ENCODE measurements at regions not wholly inside any gene's neighbourhood (a gene's known extent, or its start where the extent isn't known, plus 50 kb on each side); places are given as distances from the start of the nearest gene placed in this dataset.
"Not testable (repeated sequence)": the region's sequence is repeated elsewhere in the genome, so short reads cannot be mapped to it uniquely, and the experiment has no call there.

DNA sequence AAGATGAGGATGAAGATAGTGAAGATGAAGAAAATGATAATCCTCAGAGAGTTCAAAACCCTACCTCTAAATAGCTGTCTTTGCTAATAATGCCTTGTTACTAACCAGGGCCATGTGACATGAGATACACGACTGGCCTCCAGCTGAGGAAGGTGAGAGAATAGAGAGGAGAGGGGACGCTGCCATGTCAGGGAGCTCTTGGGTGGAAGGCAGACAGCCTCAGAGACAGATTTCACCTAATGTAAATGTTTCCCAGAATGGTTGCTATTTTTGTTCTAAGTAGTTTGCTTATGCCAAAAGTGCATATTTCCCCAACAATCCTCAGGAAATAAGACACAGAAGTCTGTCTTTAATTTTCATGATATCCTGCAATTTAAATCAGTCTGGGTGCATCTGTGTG lies 138.4 kb downstream of the ELOVL4 start:
- DNase-seq (ENCODE audit: low spot score) = no peak

DNA sequence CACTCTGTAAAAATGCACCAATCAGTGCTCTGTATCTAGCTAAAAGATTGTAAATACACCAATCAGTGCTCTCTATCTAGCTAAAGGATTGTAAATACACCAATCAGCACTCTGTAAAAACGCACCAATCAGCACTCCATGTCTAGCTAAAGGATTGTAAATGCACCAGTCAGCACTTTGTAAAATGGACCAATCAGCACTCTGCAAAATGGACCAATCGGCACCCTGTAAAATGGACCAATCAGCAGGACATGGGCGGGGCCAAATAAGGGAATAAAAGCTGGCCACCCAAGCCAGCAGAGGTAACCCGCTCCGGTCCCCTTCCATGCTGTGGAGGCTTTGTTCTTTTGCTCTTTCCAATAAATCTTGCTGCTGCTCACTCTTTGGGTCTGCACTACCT lies 140.7 kb downstream of the ELOVL4 start:
- not testable (repeated sequence) for DNase-seq (ENCODE audit: low spot score)

DNA sequence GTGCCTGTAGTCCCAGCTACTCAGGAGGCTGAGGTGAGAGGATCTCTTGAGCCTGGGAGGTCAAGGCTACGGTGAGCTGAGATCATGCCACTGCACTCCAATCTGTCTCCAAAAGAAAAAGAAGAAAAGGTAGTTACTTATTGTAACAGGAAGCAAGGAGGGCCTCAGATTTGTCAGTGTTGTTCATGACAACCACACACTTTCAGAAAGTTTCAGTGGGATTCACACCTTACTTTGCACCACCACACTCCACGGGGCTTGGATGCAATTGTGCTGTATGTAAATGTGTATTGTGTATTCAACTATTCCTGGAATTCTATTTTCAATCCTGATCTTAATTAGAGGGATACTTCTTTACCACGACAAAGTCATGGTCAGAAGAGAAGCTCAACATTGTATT lies 142.6 kb downstream of the ELOVL4 start:
- no peak for DNase-seq (ENCODE audit: low spot score)

DNA sequence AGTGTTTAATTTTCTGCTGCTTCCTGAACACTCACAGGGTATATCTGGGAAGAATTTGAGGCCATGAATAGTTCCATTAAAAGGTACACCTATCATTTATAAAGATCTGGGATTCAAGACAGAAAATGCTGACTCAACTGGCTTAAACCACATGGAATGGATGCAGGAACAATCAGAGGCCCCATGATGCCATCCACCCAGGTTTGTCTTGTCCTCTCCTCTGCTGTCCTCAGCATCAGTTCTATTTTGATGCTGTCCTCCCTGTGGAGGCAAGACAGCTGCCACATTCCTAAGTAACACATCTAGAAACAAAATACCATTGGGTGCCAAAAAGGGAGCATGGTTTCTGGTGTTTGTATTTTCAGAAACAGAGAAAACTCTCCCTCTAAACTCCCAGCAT lies 143.4 kb downstream of the ELOVL4 start:
- DNase-seq (ENCODE audit: low spot score) = no peak

DNA sequence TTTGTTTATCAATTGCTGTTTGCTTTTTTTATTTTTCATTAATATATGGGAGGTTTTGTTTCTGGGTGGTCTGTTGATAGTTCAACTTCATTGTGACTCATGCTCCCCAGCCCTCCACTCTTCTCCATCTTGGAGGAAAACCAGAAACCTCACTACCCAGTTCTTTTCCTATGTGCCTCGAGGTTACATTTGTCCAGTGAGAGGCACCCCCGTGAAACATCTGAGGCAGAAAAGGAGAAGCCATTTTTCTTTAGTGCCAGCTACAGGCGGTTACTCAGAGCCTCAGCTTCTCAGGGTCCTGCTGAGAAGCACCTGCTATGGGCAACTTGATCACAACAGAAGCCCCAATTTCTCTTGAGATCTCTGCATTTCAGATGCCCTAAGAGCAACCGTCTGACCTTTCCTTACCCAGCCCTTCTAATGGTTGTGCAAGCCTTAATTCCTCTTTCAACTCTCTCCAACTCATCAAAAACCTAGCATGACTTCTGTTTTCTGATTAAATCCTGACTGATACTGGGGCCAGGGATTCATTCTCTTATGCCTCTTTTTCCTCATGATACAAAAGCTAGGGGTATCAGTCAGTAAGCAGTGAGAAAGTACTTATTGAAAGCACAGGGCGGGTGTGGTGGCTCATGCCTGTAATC lies 144.6 kb downstream of the ELOVL4 start:
- no peak for DNase-seq (ENCODE audit: low spot score)

DNA sequence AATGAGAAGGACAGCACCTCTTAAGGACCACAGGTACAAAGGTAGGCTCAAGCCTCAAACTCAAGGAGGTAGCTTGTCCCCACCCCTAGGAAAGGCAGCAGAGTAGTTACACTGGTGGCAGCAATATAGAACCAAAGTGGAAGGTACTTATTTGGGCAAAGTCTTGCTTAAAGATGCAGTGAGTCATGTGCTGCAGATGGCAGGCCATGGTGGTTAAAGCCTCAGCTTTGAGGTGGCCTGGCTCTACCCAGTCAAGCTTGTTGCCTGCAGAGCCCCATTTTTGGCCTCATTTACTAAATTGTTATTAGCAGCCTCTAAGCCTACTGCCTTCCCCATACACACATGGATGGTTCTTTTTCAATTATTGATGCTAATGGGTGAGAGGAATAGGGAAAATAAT lies 146.0 kb downstream of the ELOVL4 start:
- DNase-seq (ENCODE audit: low spot score) = no peak

DNA sequence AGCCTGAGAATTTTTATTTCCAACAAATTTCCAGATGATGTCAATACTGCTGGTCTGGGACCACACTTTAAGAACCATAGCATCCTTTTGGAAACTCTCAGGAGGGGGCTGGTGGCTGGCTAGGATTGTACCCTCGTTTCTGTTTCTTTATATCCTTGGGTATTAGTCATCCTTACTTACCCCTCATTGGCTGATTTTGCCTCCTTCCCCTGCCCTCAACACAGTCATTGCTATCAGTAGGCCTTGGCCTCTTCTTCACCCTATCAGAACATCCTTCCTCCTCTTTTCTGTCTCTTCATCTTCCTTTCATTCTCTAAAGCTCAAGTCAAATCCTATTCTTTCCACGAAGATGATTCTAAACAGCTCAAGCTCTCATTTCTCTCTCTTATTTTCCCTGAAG lies 148.5 kb downstream of the ELOVL4 start:
- no peak for DNase-seq (ENCODE audit: low spot score)

DNA sequence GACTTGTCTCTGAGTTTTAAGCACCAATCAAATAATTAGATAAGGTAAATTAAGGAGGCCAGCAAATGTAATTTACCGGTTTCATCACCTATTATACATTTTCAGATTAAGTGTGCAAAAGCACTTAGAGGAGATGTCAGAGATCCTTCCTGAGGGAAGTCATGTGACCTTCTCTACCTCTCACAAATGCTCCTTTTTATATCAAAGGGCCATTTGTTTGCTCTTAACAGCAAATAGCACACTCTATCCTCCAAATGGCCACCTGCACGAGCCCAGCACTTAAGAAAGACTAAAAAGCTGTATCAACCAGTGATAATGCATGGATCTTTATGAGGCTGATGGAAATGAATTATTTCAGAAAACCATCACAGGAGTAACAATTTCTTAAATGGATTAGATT lies 149.4 kb downstream of the ELOVL4 start:
- no peak for DNase-seq (ENCODE audit: low spot score)

DNA sequence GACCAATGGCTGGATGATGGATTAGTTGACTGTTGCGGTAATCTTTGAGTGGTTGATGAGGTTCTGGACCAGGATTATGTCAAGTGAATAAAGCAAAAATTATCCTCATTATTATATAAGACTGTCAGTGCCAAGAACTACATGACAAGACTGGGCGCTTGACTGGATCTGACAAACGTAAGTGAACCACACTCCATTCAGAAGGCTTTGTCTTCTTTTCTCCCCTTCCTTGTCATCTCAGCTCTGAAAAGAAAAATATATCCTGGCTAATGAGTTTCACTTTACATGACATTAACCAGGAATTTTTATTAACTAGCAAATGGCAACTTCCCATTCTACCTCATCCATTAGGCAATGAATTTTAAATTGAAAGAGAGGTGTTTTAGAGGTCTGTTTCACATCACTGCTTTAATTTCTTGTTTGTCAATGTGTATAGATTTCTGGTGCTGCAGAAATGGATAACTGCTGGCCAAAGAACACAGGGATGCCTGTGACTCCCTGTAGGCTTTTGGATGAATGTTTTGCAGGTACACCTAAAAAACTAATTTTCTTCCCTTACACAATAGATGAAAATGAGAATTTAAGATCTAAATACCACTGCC lies 150.1 kb downstream of the ELOVL4 start:
- DNase-seq (ENCODE audit: low spot score) = no peak

DNA sequence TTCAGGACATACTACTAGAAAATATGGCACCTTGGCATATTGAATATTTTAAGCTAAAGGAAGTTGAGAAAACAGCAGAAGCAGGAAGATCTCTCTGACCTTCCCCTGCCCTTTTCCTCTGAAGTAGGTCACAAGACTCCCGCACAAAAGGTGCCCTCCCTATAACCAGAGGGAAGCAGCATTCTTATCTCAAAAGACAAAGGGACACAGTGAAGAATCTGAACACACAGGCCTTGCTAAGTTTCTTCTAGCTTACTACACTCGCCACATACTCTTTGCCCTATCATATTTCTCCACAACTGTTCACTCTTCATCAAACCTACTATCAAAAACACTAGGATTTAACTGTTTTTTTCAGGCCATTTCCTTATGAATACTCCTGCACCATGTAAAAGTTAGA lies 151.2 kb downstream of the ELOVL4 start:
- DNase-seq (ENCODE audit: low spot score) = no peak

DNA sequence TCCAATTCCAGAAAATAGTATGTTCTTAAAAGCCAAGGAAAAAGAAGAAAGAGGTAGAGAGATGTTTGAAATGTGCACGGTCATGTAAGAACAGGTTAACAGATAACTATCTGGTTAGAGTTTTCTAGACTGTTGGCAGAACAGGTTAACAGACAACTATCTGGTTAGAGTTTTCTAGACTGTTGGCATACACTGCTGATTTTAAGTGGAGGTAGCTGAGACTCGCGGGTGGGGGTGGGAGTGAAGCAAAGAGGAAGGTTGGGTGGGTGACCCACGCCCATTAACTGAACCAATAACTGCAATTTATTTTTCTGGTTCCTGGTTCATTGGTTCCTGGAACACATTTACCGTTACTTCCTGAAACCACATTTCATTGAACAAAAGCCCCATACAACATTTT lies 157.5 kb downstream of the ELOVL4 start:
- no peak for DNase-seq (ENCODE audit: low spot score)

DNA sequence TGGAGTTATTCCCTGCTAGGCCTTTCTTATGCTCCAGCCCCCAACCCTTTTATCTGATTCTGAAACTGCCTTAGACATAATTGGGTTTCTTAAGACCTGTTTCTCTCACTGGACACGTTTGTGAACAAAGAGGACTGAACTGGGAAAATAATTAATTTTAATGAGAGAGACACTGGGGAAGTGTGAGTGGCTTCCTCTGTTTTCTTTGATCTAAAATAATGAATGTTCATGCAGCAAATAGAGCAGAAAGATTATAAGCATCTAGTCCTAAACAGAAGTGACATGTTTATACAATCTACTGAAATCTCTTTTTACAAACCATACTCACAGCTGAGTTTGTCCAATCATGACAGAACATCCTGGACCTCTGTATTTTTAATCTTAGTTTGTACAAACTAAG lies 157.6 kb downstream of the SH3BGRL2 start:
- DNase-seq (ENCODE audit: low spot score) = no peak

DNA sequence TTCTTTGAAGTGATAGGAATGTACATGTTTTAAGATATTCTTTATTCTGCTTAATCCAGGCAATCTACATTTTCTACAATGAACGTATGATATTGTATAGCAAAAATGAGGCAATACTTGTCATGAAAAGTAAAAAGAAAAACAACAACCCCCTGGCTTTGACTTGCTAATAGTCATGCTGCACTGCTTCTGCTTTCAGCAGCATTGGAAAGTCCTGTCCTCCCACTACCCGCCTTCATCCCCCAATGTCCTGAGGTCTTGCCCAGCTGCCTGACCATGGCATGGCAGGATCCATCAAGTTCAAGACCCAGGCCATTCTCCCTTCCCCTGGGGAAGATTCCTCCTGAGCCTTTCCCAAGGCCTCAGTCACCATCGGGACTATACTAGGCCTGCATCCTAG lies 156.5 kb downstream of the SH3BGRL2 start:
- no peak for DNase-seq (ENCODE audit: low spot score)

DNA sequence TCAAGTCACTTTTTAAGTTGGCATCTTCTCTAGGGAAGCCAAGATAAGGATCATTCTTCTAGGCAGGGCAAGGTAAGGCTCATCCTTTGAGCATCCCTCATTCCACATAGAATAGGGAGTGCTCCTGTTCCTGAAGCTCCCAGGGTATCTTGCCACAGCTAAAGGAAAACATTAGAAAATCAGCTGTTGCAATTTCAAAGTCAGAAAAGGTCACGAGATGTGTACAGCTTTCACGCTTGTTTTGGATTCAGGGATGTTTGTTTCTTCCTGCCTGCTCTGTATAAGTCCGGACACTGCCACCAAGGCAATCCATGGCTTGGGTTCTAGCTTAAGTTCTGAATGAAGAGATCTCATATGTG lies 153.2 kb downstream of the SH3BGRL2 start:
- no peak for DNase-seq (ENCODE audit: low spot score)

DNA sequence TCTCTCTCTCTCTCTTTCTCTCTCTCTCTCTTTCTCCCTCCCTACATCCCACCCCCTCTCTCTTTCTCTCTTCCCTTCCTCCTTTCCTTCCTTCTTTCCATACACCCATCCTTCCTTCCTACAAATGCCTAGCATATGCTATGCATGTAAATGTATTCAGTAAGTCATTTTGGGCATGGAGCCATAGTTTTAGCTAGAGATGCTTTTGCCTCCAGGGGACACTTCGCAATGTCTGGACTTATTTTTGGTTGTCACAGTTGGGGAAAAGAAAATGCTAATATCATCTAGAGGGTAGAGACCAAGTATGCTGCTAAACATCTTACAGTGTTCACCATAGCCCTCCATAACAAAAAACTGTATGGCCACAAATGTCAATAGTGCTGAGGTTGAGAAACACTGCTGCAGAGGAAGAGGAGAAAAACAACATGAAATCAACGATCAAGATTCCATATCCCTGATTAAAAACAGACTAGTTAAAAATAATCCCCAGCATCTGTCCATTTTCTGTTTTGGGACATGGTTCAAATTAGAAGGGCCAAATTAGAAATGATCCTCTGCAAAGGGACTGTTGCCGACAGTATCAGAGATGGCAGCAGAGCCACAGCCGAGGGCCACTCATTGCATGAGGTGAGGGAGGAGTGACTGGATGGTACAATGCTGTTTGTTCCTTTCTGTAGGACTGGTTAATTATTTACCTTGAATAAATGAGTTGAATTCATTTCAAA lies 152.7 kb downstream of the SH3BGRL2 start:
- DNase-seq (ENCODE audit: low spot score) = no peak

DNA sequence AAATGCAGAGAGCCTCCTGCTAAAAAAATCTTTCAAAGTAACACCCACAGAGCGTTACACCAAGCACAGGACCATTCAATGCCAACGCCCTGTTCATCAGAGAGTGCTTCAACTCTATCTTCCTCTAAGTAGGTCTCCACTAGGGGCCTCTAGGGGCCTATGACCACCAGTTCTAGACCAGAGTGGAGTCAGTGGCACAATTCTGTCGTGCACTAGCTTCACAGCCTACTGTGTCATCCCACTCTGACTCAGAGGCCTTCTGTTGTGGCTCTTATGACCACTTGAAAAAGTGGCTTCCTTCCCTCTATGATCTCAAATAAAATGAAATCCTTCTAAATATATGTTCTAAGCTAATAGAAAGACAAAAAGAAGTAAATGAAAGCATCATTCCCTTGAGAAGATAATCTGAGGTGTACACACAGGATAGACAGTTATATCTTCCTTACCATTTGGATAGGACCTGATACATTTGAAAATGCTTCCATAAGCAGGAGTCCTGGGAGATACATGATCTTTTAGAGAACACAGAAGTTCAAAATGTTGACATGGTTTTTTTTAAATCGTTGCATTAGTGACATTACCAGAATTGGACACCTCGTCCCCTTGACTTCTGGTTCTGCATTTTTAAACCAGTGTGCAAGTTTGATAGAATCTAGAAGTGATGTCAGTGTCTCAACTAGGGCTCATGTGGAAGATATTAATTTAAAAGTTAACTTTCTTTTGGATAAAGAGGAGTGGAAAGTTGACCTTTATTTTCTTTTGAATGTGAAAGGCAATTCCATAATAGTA lies 151.9 kb downstream of the SH3BGRL2 start:
- no peak for DNase-seq (ENCODE audit: low spot score)

DNA sequence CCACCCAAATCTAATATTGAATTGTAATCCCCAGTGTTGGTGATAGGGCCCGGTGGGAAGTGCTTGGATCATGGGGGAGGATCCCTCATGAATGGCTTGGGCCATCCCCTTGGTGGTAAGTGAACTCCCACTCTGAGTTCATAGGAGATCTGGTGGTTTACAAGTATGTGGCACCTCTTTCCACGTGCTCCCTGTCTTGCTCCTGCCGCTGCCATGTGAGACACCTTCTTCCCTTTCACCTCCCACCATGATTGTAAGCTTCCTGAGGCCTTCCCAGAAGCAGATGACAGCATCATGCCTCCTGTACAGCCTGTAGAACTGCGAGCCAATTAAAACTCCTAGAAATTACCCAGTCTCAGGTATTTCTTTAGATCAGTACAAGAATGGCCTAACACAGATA lies 150.8 kb downstream of the SH3BGRL2 start:
- no peak for DNase-seq (ENCODE audit: low spot score)

DNA sequence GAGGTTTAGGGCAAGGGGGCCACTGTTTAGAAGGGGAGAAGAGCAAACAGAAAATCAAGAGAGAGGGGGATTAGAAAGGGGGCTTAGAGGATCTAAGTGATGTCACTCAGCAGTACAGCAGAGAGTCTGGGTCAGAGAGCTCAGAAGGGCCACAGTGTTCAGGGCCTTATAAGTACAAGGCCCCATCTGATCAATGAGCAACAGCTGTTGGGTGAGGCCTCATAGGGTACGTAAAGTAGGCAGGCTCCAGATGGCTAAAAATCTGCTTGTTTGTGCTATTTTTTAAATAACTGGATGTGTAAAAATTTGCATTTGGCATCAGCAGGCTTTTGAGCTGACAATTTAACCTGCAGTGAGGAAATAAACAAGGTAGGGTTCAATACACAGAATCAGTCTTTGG lies 149.8 kb downstream of the SH3BGRL2 start:
- DNase-seq (ENCODE audit: low spot score) = no peak

DNA sequence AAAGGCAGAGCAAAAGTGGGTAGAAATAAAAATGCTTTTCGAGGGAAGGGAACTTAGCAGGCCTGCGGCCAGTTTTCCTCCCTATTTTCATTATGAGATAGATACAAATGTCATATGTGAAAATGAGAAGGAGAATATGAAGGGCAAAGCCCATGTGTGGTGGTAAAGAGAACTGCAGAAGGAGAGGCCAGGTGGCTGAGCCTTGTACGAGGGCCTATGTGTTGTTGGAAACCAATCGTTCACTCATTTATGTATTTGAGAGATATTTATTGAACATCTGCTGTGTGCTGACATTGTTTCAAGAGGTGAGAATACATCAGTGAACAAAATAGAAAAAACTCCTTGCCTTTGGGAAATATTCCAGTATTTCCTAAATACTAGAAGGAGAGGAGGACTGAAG lies 147.7 kb downstream of the SH3BGRL2 start:
- no peak for DNase-seq (ENCODE audit: low spot score)

DNA sequence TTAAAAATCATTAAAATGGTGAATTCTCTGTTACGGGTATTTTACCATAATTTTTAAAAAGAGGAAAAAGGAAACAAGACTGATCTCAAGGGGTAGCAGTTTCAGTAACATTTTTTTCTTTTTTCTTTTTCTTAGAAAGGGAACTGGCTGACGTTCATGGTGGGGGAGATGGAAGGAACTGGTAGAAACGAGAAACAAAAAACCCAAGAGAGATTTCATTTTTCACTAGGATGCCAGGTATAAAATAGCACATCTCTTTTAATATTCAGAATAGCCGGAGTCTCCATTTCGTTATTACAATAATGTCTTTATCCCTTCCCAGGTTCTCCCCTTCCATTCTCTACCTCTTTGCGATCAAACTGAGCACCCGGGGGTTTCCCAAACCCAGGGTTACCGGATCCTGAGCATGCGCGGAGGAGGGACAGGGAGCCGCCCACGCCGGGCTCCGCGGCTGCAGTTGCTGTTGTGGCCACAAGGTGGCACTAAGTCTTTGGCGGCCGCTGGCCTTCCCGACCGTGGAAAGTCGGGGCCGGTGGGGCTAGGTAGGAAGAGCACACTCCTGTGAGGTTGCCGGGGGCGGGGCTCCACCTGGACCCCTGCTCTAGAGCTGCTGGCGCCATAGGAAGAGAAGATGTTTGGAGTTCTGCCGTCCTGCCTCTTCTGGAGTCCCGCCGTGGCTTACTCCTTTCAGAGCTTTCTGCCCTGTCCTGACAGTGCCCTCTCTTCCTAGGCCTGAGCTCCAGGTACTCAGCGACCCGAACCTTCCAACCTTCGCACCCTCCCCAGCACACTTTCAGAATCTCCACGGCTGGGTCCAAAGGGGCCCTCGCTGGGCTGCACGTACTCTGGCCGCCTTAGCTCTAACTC lies 146.8 kb downstream of the SH3BGRL2 start:
- DNase-seq (ENCODE audit: low spot score) = peak; percentile 88

DNA sequence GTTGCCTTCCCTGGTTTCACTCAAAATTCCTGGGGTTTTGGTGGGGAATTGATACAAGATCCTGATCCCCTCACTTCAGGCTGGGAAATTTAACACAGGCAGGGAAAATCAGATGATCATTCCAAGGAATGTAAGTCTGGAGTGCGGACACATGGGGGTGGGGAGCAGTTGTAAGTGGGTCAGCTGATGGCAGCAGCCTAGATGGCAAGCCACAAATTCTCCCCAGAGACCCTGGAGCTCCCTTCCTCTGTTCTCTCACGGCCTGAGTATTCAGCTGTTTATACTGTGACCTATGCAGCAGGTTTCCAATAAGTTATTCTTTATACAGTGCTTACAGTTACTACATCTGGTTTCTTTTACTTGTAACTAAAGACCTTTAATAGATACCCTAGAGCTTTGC lies 144.9 kb downstream of the SH3BGRL2 start:
- DNase-seq (ENCODE audit: low spot score) = no peak

DNA sequence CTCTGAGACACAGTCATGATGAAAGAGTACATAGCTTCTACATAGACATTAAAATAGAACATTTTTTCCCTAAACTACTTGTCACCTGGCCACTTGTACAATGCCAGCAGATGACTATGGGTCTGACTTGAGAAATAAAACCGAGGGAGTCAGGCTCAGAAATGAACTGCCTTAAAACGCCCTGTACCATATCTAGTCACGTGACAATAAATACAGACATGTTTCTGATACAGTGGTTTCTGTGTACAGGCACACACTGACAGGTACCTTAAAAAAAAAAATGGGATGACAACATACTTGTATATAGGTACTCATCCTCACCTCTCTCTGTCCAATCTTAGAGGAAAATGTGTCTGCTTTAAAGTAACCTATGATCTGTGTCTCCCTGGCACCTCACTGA lies 144.1 kb downstream of the SH3BGRL2 start:
- DNase-seq (ENCODE audit: low spot score) = no peak

Measured in ecto neural progenitor cell (in vitro differentiated cells).